Activated T-helper 17 cell treated with anti-CD3 and anti-CD28 coated beads, Interleukin-2, amount 50 U/mL, for 72 hours (primary cell): ENCODE measurements at regions not wholly inside any gene's neighbourhood (a gene's known extent, or its start where the extent isn't known, plus 50 kb on each side); places are given as distances from the start of the nearest gene placed in this dataset.

Experiments used
- ATAC-seq: fragments of 150-1000 bp; cut with Tn5 transposase; replicated peaks from 2 replicates; pipeline ENCODE4 v1.10.0; 2021; ENCODE audit warnings: mild to moderate bottlenecking, moderate library complexity
- H3K27ac Mint-ChIP-seq: one replicate; pipeline ENCODE4 v1.8.0; 2022; ENCODE audit warnings: mixed read lengths
- H3K27me3 Mint-ChIP-seq: one replicate; pipeline ENCODE4 v1.8.0; 2022; ENCODE audit warnings: mixed read lengths
- H3K36me3 Mint-ChIP-seq: one replicate; pipeline ENCODE4 v1.8.0; 2022; ENCODE audit warnings: low read depth, mild to moderate bottlenecking, mixed read lengths
- H3K4me1 Mint-ChIP-seq: one replicate; pipeline ENCODE4 v1.8.0; 2022; ENCODE audit warnings: mixed read lengths
- H3K4me3 Mint-ChIP-seq: one replicate; pipeline ENCODE4 v1.8.0; 2022; ENCODE audit warnings: mild to moderate bottlenecking, mixed read lengths
- H3K9me3 Mint-ChIP-seq: one replicate; pipeline ENCODE4 v1.8.0; 2022; ENCODE audit warnings: mixed read lengths

DNA sequence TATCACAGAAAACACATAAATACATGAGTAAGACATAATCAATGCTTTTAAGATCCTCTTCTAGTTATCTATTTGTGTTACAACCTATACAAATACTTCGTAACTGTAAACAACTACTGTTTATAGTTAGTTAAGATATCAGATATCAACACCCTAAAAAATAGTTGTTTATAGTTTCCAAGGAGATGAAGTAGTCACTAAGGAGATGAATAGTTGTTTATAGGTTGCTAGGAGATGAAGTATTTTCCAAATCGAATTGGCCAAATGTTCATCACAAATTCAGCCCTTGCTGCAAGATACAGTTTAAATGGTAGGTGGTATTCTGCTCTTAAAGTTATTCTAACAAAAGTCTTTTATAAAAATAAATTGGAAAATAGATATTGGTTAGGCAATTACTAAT is 618.2 kb upstream of the PCDH10 start:
- Mint-ChIP-seq H3K4me1 (no peaks in the 10 kb centered on the region), H3K9me3 (no peaks in the 10 kb centered on the region), H3K36me3 (no peaks in the 10 kb centered on the region), H3K27ac (no peak overlapping the region), H3K4me3 (no peak overlapping the region), H3K27me3 (no peaks in the 10 kb centered on the region)
- ATAC-seq, result no peak

DNA sequence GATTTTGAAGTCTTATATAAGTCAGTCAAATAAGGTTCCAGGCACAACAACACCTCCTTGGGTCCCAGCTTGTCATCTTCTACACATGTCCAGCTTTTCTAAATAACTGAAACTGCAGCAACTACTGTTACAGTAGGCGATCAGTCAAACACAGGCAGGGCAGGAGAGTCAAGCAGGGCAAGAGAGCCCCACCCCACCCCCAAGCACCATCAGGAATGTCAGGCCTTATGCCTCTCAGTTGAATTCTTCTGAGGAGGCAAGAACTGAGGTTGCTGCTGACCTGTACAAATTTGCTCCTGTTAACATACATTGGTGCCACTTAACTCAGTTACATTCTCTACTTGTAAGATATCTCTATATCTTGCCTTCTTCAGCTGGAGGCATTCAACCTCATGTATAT is 608.8 kb upstream of the PCDH10 start:
- H3K36me3 Mint-ChIP-seq, result no peaks in the 10 kb centered on the region
- H3K4me1 Mint-ChIP-seq, result no peaks in the 10 kb centered on the region
- peaks cover 22% of the 10 kb centered on the region for H3K9me3 Mint-ChIP-seq
- H3K27me3 Mint-ChIP-seq, result no peaks in the 10 kb centered on the region
- H3K27ac Mint-ChIP-seq, result no peak overlapping the region
- no peak overlapping the region for H3K4me3 Mint-ChIP-seq
- ATAC-seq, result no peak

DNA sequence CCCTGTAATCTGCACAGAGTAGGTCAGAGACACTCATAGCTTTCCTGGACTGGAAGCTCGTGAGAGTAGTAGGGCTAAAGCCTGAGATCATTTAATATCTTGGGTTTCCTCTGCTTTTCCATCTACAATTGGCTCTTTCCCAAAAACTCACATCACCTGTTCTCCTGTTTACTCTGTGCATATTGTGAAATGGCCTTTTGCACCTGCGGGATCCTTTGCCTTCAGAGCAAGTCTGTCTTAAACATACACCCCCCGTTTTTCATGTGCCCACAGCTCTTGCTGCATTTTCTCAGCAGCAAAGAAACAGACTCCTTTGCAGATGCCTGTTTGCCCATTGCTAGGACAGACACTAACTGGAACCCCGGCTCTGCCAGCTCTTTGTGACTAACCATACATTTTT is 608.3 kb upstream of the PCDH10 start:
- Mint-ChIP-seq H3K4me3 (no peak overlapping the region), H3K9me3 (peaks cover 22% of the 10 kb centered on the region), H3K27me3 (no peaks in the 10 kb centered on the region), H3K27ac (no peak overlapping the region), H3K36me3 (no peaks in the 10 kb centered on the region), H3K4me1 (no peaks in the 10 kb centered on the region)
- no peak for ATAC-seq

DNA sequence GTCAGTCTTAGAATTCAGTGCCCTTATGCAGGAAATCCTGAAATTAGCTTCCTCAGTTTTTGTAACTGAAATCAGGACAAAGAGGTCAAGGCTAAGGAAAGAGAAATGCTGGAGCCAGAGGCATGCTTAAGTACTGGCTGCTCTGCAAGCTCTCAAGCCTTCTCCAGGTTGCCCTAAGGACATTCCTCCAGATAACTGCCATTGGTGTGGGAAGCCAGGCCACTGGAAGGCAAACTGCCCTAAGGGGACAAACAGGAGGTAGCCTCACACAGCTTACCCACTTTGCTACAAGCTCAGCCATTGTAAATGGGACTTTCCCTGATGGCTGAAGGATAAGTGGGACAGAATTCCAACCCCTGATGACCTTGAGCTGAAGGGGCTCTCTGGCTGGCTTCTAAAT is 606.9 kb upstream of the PCDH10 start:
- H3K4me3 Mint-ChIP-seq, result no peak overlapping the region

DNA sequence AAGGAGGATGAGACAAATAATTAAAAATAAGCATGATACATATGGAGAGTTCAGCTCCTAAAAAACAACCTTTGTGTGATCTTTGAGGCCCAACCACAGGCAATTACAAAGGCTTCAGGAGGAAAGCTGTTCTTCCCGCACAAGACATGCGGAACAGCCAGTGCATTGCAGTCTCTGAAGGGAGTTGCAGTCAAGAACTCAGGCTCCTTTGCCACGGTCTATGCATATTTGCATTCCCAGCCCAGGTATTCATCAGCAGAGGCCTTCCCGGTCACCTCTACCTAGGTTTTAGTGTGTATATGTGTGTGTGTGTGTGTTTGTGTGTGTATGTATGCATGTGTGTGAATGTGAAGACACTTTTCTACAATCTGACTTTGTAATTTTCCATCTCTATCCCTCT is 600.6 kb upstream of the PCDH10 start:
- no peak for ATAC-seq
- Mint-ChIP-seq H3K36me3 (no peaks in the 10 kb centered on the region), H3K9me3 (peaks cover 8% of the 10 kb centered on the region), H3K27ac (no peak overlapping the region), H3K4me1 (no peaks in the 10 kb centered on the region), H3K4me3 (no peak overlapping the region), H3K27me3 (no peaks in the 10 kb centered on the region)

More for the DNA sequence above, 606.9 kb upstream of the PCDH10 start:
- peaks cover 25% of the 10 kb centered on the region for H3K9me3 Mint-ChIP-seq
- no peaks in the 10 kb centered on the region for H3K4me1 Mint-ChIP-seq
- no peaks in the 10 kb centered on the region for H3K27me3 Mint-ChIP-seq
- no peaks in the 10 kb centered on the region for H3K36me3 Mint-ChIP-seq
- no peak for ATAC-seq
- no peak overlapping the region for H3K27ac Mint-ChIP-seq

DNA sequence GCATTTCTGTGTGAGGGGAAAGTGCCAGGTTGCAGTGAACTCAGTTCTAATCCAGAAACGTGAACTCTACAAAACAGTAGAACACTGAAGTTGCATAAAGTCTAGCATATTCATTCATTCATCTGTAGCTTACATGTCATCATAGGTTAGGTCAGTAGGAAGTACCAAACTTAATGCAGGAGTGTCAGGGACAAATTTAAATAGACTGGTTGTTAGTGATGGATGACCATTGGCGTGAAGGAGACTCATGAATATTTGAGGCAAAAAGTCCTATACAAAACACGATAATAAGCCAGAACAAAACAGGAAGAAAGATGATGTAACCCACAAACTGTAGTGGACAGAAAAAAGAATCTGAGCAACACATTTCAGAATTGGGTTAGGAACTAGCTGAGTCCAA is 592.8 kb upstream of the PCDH10 start:
- H3K9me3 Mint-ChIP-seq, result peaks cover 18% of the 10 kb centered on the region
- H3K27me3 Mint-ChIP-seq, result no peaks in the 10 kb centered on the region
- no peaks in the 10 kb centered on the region for H3K36me3 Mint-ChIP-seq
- no peaks in the 10 kb centered on the region for H3K4me1 Mint-ChIP-seq
- H3K4me3 Mint-ChIP-seq, result no peak overlapping the region
- no peak overlapping the region for H3K27ac Mint-ChIP-seq
- ATAC-seq, result no peak

DNA sequence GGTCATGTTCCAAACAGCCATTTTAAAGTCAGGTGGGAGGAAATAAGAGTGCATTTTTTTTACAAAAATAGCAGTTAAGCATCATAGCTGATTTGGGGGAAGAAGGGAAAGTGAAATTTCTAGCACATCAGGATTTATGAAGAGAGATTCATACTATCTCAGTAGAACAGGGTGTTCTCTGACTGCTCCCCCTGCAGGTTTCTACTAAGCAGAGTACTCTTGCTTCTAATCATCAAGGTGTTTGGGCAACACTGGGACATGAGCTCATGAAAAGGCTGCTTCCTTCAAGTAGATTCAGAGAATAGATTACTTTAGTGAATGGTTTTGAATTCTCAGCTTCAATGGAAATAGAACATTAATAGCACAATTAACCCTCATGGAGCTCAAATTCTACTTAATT is 591.4 kb upstream of the PCDH10 start:
- Mint-ChIP-seq H3K27ac (no peak overlapping the region), H3K9me3 (peaks cover 18% of the 10 kb centered on the region), H3K36me3 (no peaks in the 10 kb centered on the region), H3K4me3 (no peak overlapping the region), H3K4me1 (no peaks in the 10 kb centered on the region), H3K27me3 (no peaks in the 10 kb centered on the region)
- no peak for ATAC-seq

DNA sequence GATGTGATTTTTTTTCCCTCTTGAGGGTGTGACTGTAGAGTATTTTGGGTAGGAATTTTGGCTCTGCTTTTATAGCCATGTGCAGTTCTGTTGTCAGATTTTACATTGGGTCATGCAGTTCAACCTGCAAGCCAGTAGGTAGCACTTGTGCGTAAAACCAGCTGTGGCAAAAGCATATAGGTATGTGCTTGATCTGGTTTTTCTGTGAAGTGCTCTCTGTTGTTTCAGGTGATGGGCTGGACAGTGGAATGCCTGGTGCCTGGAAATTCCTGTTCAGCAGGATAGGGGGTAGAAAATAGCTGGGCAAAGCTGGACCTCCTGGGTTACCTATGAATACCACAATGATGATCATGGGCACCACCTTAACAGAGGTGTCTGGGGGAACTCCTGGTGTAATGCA is 584.2 kb upstream of the PCDH10 start:
- ATAC-seq, result no peak
- Mint-ChIP-seq H3K27me3 (no peaks in the 10 kb centered on the region), H3K36me3 (no peaks in the 10 kb centered on the region), H3K27ac (no peak overlapping the region), H3K4me3 (no peak overlapping the region), H3K4me1 (no peaks in the 10 kb centered on the region), H3K9me3 (peaks cover 7% of the 10 kb centered on the region)

DNA sequence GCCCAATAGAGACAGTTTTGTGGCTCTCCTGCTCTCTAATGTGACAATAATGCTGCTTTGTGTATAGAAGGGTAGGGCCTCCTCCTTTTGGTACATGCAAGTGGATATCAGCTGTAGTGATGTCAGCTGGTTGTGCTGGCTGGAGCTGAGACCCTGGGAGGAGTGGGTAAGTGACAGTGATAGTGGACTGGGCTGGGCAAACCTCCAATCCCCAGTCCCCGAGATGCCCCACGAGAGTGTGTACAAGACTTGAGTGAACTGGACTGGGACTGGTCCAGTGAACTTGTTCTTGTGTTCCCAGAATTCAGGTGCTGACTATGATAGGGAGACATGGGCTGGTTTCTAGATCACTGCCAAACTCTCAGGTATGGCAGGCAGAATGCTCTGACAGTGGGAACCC is 583.6 kb upstream of the PCDH10 start:
- no peaks in the 10 kb centered on the region for H3K27me3 Mint-ChIP-seq
- H3K9me3 Mint-ChIP-seq, result peaks cover 7% of the 10 kb centered on the region
- no peak overlapping the region for H3K4me3 Mint-ChIP-seq
- ATAC-seq, result no peak
- no peaks in the 10 kb centered on the region for H3K4me1 Mint-ChIP-seq
- H3K36me3 Mint-ChIP-seq, result no peaks in the 10 kb centered on the region
- no peak overlapping the region for H3K27ac Mint-ChIP-seq

DNA sequence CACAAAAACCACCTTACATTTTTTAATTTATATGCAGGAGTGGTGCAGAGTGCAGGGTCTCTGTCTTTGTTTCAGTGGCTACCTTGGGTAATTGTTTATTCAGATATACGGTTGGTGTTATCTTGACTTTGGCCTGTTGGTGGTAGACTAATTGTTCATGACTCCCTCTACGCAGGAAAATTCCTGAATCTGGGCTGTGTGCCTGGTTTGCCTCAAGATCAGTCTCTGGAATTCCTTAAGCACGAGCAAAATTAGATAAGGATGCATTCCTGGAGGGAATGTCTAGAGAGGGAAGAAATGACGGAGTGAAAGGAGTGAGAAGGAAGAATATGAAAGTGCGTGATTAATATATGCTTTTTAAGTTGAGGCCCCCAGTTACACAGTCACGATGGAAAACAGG is 576.9 kb upstream of the PCDH10 start:
- no peak for ATAC-seq
- no peaks in the 10 kb centered on the region for H3K4me1 Mint-ChIP-seq
- H3K27me3 Mint-ChIP-seq, result no peaks in the 10 kb centered on the region
- H3K9me3 Mint-ChIP-seq, result peaks cover 10% of the 10 kb centered on the region
- H3K36me3 Mint-ChIP-seq, result no peaks in the 10 kb centered on the region
- no peak overlapping the region for H3K27ac Mint-ChIP-seq
- H3K4me3 Mint-ChIP-seq, result no peak overlapping the region

DNA sequence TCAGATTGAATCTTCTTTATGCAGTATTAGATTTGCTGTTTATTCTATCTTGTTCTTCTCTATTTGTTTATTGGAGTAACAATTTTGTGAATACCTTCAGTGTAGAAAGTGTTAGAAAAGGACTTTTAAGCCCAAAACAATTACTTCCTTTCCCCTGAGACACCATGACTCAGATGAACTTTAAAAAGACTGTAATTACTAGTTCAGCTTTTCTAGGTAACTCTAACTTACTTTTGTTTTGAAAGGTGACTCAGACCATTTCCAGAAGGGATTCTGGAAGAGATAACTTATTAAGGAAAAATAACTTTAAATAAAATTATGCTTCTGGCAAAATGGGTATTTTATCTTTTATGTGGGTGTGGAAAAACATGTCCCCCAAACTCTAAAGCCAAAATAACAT is 561.5 kb upstream of the PCDH10 start:
- Mint-ChIP-seq H3K4me1 (no peaks in the 10 kb centered on the region), H3K9me3 (peaks cover 10% of the 10 kb centered on the region), H3K36me3 (no peaks in the 10 kb centered on the region), H3K4me3 (no peak overlapping the region), H3K27me3 (no peaks in the 10 kb centered on the region), H3K27ac (no peak overlapping the region)
- no peak for ATAC-seq

DNA sequence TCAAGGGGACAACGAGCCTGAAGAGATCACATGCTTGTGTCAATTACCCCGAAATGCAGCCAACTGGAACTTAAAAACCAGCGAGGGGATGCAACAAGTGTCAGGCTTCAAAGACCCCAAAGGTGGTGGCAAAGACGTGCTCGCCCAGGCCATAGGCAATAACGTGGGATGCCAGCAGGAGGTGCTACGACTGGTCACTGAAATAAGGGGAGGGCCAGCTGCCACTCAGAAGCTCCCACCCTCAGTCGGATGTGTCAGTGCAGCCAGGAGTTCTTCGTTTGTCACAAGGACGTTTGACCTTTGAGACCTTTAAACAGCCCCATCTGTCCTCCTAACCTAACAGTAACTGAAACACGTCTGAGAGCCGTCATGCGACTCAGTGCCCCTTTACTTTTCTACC is 556.8 kb upstream of the PCDH10 start:
- ATAC-seq, result no peak
- H3K27me3 Mint-ChIP-seq, result no peaks in the 10 kb centered on the region
- no peaks in the 10 kb centered on the region for H3K36me3 Mint-ChIP-seq
- no peak overlapping the region for H3K27ac Mint-ChIP-seq
- H3K4me3 Mint-ChIP-seq, result no peak overlapping the region
- H3K4me1 Mint-ChIP-seq, result no peaks in the 10 kb centered on the region
- peaks cover 7% of the 10 kb centered on the region for H3K9me3 Mint-ChIP-seq

DNA sequence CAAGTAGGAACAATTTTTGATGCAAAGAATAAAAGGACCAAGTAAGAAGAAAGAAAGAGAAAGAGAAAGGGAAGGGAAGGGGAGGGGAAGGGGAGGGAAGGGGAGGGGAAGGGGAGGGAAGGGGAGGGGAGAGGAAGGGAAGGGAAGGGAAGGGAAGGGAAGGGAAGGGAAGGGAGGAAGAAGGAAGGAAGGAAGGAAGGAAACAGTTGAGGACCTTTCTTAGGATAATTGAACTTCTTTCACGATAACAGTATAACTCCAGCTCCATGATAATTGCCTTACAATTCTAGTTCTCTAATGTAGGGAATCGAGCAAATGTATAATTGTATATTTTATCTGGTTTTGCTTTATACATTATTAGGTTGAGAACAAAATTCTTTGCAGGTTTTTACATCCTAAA is 556.2 kb upstream of the PCDH10 start:
- H3K4me1 Mint-ChIP-seq, result no peaks in the 10 kb centered on the region
- no peak overlapping the region for H3K27ac Mint-ChIP-seq
- ATAC-seq, result no peak
- H3K36me3 Mint-ChIP-seq, result no peaks in the 10 kb centered on the region
- H3K4me3 Mint-ChIP-seq, result no peak overlapping the region
- H3K27me3 Mint-ChIP-seq, result no peaks in the 10 kb centered on the region
- H3K9me3 Mint-ChIP-seq, result peaks cover 7% of the 10 kb centered on the region

DNA sequence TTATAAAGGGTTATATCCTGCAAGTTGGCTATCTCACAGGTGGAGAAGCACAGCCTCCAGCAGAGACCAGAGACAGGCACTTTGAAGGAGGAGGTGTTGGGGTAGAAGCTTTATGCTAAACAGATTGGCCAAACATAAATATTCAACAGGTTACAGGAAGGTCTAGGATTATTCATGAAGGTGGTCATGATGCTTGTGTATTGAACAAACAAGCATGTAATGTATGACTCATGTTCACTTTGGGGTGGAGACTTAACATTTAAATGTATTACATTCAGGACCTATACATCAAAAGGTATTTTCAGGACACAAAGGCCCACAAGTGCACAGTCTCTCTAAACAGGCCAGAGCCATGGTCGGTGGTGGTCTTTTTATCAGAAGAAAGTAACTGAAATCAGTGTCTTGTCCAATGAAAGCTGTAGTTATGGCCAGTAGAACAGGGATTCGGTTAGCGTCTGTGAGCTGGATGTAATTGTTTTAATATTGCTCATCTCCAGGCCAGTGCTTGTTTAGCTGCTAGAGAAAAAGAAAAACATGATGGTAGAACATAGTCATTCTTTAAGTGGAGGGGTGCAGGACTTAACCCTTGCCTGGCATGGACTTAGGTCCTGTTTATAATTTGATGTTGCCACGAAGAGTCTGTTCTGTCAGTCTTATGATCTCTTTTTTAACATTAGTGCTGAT is 555.2 kb upstream of the PCDH10 start:
- ATAC-seq, result no peak
- no peak overlapping the region for H3K4me3 Mint-ChIP-seq
- no peaks in the 10 kb centered on the region for H3K36me3 Mint-ChIP-seq
- H3K27ac Mint-ChIP-seq, result no peak overlapping the region
- peaks cover 7% of the 10 kb centered on the region for H3K9me3 Mint-ChIP-seq
- H3K27me3 Mint-ChIP-seq, result no peaks in the 10 kb centered on the region
- H3K4me1 Mint-ChIP-seq, result no peaks in the 10 kb centered on the region

DNA sequence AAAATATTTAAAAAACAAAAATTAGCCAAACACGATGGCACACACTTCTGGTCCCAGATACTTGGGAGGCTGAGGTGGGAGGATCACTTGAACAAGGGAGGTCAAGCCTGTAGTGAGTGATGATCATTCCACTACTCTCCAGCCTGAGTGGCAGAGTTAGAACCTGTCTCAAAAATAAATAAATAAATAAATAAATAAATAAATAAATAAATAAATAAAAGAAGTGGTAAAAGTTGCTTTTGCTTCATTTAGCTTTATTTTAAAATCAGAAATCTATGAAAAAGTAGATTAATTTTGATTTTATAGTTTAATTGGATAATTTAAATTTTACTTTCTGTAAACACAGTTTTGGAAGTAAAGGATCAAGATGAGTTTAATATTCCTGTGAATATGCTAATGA is 552.9 kb upstream of the PCDH10 start:
- H3K27me3 Mint-ChIP-seq, result no peaks in the 10 kb centered on the region
- ATAC-seq, result no peak
- H3K4me3 Mint-ChIP-seq, result no peak overlapping the region
- no peaks in the 10 kb centered on the region for H3K36me3 Mint-ChIP-seq
- no peaks in the 10 kb centered on the region for H3K4me1 Mint-ChIP-seq
- no peak overlapping the region for H3K27ac Mint-ChIP-seq
- peaks cover 7% of the 10 kb centered on the region for H3K9me3 Mint-ChIP-seq

DNA sequence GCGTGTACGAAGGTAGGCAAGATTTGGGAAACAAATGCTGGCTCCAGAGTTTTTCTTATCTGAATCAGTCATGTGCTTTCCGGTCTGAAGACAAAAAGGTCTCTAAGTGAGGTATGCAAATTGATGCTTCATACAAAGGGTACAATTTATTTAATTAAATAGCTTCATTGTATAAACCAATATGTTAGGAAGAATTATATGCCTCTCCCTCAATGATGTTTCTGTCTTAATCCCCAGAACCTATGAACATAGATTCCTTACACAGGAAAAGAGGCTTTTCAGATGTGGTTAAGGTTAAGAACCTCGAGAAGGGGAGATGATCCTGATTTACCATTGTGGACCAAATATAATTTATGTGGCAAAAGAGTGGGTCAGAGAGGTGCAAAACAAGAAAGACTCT is 543.5 kb upstream of the PCDH10 start:
- H3K27ac Mint-ChIP-seq, result no peak overlapping the region
- H3K27me3 Mint-ChIP-seq, result no peaks in the 10 kb centered on the region
- no peaks in the 10 kb centered on the region for H3K4me1 Mint-ChIP-seq
- ATAC-seq, result no peak
- H3K4me3 Mint-ChIP-seq, result no peak overlapping the region
- peaks cover 13% of the 10 kb centered on the region for H3K9me3 Mint-ChIP-seq
- no peaks in the 10 kb centered on the region for H3K36me3 Mint-ChIP-seq
